NCI-H146 (cell line): ENCODE measurements at regions not wholly inside any gene's neighbourhood (a gene's known extent, or its start where the extent isn't known, plus 50 kb on each side); places are given as distances from the start of the nearest gene placed in this dataset.
"Not testable (repeated sequence)": the region's sequence is repeated elsewhere in the genome, so short reads cannot be mapped to it uniquely, and the experiment has no call there.

ENCODE experiments used
- DNase-seq: peaks from one replicate; lab custom pipeline; 2025; lab: John Stamatoyannopoulos, UW

GRCh38 chr10:30731963-30732362, 102.4 kb upstream of the LYZL2 start:
- DNase-seq = no peak

- no peak for DNase-seq
These were observed 100.8 kb upstream of the LYZL2 start for GRCh38 chr10:30730306-30730705.

- DNase-seq = no peak
These were observed 99.2 kb upstream of the LYZL2 start for GRCh38 chr10:30728766-30729165.

GRCh38 chr10:30728127-30728526, 98.6 kb upstream of the LYZL2 start:
- DNase-seq = no peak

- DNase-seq = no peak
These were observed 98.0 kb upstream of the LYZL2 start for GRCh38 chr10:30727524-30727923.

- DNase-seq = peak; percentile 21
These were observed 97.3 kb upstream of the LYZL2 start for GRCh38 chr10:30726783-30727414.

- DNase-seq = no peak
These were observed 96.1 kb upstream of the LYZL2 start for GRCh38 chr10:30725661-30726060.

- no peak for DNase-seq
These were observed 94.7 kb upstream of the LYZL2 start for GRCh38 chr10:30724296-30724695.

- no peak for DNase-seq
These were observed 93.5 kb upstream of the LYZL2 start for GRCh38 chr10:30722956-30723620.

- DNase-seq = no peak
These were observed 90.3 kb upstream of the LYZL2 start for GRCh38 chr10:30719832-30720231.

GRCh38 chr10:30709700-30710358, 80.3 kb upstream of the LYZL2 start:
- DNase-seq = no peak

- no peak for DNase-seq
These were observed 79.7 kb upstream of the LYZL2 start for GRCh38 chr10:30709229-30709628.

GRCh38 chr10:30708234-30708633, 78.7 kb upstream of the LYZL2 start:
- DNase-seq = no peak

- not testable (repeated sequence) for DNase-seq
These were observed 76.6 kb upstream of the LYZL2 start for GRCh38 chr10:30706189-30706588.

- DNase-seq = no peak
These were observed 76.1 kb upstream of the LYZL2 start for GRCh38 chr10:30705625-30706149.

- DNase-seq = no peak
These were observed 75.6 kb upstream of the LYZL2 start for GRCh38 chr10:30705101-30705624.

GRCh38 chr10:30704601-30705100, 75.1 kb upstream of the LYZL2 start:
- DNase-seq = not testable (repeated sequence)

GRCh38 chr10:30704026-30704600, 74.6 kb upstream of the LYZL2 start:
- no peak for DNase-seq

GRCh38 chr10:30703446-30703845, 73.9 kb upstream of the LYZL2 start:
- DNase-seq = not testable (repeated sequence)

GRCh38 chr10:30702860-30703259, 73.3 kb upstream of the LYZL2 start:
- DNase-seq = no peak

GRCh38 chr10:30701451-30702173, 72.1 kb upstream of the LYZL2 start:
- no peak for DNase-seq

GRCh38 chr10:30697806-30698205, 68.3 kb upstream of the LYZL2 start:
- DNase-seq = no peak
